ENCODE measurements at regions not wholly inside any gene's neighbourhood (a gene's known extent, or its start where the extent isn't known, plus 50 kb on each side); places are given as distances from the start of the nearest gene placed in this dataset.

- TF ChIP-seq CTCF (conservative IDR thresholded peaks at IDR 0.05 in 1 of 2, IDR thresholded peaks at IDR 0.05 in 1 of 2; ENCODE audit: low read depth in 1 of 2, low read length in 2 of 2), result no peak
- no peak for TF ChIP-seq EZH2 (IDR thresholded peaks at IDR 0.05; ENCODE audit: low read length, missing control alignments)
Observed at GRCh38 chr12:115001571-115002180, 317.7 kb upstream of the TBX3 start.

All from fibroblast of lung (primary cell).